ENCODE measurements at regions not wholly inside any gene's neighbourhood (a gene's known extent, or its start where the extent isn't known, plus 50 kb on each side); places are given as distances from the start of the nearest gene placed in this dataset.
A peak's percentile ranks its signal among the peaks of the same experiment; 100 is the strongest.

DNA sequence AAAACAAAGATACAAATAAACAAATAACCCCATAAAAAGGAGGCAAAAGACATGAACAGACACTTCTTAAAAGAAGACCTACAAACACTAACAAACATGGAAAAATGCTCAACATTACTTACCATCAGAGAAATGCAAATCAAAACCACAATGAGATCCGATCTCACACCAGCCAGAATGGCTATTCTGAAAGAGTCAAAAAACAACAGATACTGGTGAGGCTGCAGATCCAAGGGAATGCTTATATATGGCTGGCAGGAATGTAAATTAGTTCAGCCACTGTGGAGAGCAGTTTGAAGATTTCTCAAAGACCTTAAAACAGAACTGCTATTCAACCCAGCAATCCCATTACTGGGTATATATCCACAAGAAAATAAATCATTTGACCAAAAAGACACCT, 80.4 kb upstream of the NRP1 start:
- H3K27ac ChIP-seq = no peak overlapping the region
- H3K4me3 ChIP-seq = no peak overlapping the region
- intact Hi-C loops (cut with DNase I; ENCODE audit: low total_unique reads) = no loop called here
- H3K27me3 ChIP-seq = no peaks in the 10 kb centered on the region
- H3K36me3 ChIP-seq = no peaks in the 10 kb centered on the region
- DNase-seq = no peak
- no peaks in the 10 kb centered on the region for H3K9me3 ChIP-seq
- TF ChIP-seq, protein P1, sequence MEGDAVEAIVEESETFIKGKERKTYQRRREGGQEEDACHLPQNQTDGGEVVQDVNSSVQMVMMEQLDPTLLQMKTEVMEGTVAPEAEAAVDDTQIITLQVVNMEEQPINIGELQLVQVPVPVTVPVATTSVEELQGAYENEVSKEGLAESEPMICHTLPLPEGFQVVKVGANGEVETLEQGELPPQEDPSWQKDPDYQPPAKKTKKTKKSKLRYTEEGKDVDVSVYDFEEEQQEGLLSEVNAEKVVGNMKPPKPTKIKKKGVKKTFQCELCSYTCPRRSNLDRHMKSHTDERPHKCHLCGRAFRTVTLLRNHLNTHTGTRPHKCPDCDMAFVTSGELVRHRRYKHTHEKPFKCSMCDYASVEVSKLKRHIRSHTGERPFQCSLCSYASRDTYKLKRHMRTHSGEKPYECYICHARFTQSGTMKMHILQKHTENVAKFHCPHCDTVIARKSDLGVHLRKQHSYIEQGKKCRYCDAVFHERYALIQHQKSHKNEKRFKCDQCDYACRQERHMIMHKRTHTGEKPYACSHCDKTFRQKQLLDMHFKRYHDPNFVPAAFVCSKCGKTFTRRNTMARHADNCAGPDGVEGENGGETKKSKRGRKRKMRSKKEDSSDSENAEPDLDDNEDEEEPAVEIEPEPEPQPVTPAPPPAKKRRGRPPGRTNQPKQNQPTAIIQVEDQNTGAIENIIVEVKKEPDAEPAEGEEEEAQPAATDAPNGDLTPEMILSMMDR (IDR thresholded peaks at IDR 0.05) = no peak
- H3K4me1 ChIP-seq = peaks cover 0 to 22% (median 5%) of the 10 kb centered on the region in 4 donors

- TF ChIP-seq, protein P1 (IDR thresholded peaks at IDR 0.05) = no peak
- H3K36me3 ChIP-seq = no peaks in the 10 kb centered on the region
- intact Hi-C loops (cut with DNase I; ENCODE audit: low total_unique reads) = no loop called here
- H3K4me3 ChIP-seq = no peak overlapping the region
- H3K4me1 ChIP-seq = peaks cover 0 to 22% (median 5%) of the 10 kb centered on the region in 4 donors
- H3K27ac ChIP-seq = no peak overlapping the region
- DNase-seq = peak; percentile 69 to 70
- no peaks in the 10 kb centered on the region for H3K27me3 ChIP-seq
- no peaks in the 10 kb centered on the region for H3K9me3 ChIP-seq
These were observed 78.3 kb upstream of the NRP1 start for GRCh38 chr10:33412653-33413361.

DNA sequence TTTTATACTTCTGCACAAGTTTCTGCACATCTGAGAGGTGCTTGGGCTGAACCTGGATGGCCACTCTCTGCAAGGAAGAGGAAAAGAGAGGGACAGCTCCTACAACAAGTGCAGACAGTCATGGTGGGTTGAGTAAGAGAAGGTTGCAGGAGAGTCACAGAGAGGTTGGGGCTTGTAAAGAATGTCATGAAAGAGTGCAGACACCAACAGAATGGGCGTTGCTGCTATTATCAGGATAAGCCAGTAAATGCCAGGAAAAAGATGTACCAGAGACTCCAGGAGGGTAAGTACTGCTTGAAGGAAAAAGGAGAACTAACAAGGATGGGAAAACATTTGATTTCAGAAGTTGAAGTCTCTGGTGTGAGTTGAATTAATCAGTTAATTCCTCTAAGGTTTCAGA, 77.8 kb upstream of the NRP1 start:
- intact Hi-C loops (cut with DNase I; ENCODE audit: low total_unique reads) = no loop called here
- no peak overlapping the region for H3K27ac ChIP-seq
- TF ChIP-seq, protein P1 (IDR thresholded peaks at IDR 0.05) = no peak

DNA sequence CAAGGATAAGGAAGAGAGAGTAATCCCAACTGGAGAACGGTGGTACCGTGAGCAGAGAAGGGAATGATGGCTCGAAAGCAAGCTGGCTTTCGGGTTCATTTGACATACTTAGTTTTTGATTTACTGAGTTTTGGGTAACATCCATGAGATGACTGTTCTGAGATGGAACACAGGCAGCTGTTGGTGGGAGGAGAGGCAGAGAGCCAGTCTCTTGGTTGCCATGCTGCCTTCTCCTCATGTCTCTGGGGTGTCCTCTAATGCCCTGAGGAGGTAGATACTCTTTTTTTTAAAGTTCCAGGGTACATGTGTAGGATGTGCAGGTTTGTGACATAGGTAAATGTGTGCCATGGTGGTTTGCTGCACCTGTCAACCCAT, 76.4 kb upstream of the NRP1 start:
- Histone ChIP-seq H3K27ac (no peak overlapping the region), H3K4me3 (no peak overlapping the region), H3K27me3 (no peaks in the 10 kb centered on the region), H3K9me3 (no peaks in the 10 kb centered on the region), H3K4me1 (peaks cover 0 to 14% (median 5%) of the 10 kb centered on the region in 4 donors), H3K36me3 (no peaks in the 10 kb centered on the region)
- intact Hi-C loops (cut with DNase I; ENCODE audit: low total_unique reads) = no loop called here
- TF ChIP-seq, protein P1 (IDR thresholded peaks at IDR 0.05) = no peak
- DNase-seq = no peak

More for the DNA sequence above, 77.8 kb upstream of the NRP1 start:
- no peak for DNase-seq
- Histone ChIP-seq H3K9me3 (no peaks in the 10 kb centered on the region), H3K27me3 (no peaks in the 10 kb centered on the region), H3K4me1 (peaks cover 0 to 22% (median 5%) of the 10 kb centered on the region in 4 donors), H3K4me3 (no peak overlapping the region), H3K36me3 (no peaks in the 10 kb centered on the region)

DNA sequence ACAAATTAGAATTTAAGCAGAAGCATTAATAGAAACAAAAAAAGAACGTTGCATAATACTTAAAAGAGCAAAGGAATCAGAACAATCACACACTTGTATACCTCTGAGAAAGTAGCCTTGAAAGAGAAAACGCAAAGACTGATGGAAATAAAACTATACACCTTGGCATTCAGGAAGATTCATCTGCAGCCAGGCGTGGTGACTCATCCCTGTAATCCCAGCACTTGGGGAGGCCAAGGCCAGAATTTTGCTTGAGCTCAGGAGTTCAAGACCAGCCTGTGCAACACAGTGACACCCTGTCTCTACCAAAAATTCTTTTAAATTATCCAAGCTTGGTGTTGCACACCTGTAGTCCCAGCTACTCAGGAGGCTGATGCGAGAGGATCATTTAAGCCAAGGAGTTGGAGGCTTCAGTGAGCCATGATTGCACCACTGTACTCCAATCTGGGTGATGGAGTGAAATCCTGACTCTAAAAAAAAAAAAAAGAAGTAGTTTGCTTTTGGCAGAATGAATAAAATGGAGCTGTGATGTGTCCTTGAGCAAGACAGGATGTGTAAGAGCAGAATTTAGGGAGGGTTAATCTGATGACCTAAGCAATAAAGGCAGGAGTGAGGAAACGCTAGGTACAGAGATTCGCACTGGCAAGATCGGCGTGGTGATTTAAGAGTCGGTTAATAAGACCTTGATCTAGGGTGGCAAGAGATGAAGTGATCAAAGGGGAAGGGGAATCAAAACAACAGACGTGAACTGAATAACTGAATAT, 75.8 kb upstream of the NRP1 start:
- H3K27ac ChIP-seq = no peak overlapping the region
- no peaks in the 10 kb centered on the region for H3K9me3 ChIP-seq
- DNase-seq = no peak
- peaks cover 0 to 12% (median 5%) of the 10 kb centered on the region in 4 donors for H3K4me1 ChIP-seq
- intact Hi-C loops (cut with DNase I; ENCODE audit: low total_unique reads) = no loop called here
- no peak overlapping the region for H3K4me3 ChIP-seq
- no peaks in the 10 kb centered on the region for H3K27me3 ChIP-seq
- no peaks in the 10 kb centered on the region for H3K36me3 ChIP-seq
- TF ChIP-seq, protein P1 (IDR thresholded peaks at IDR 0.05) = no peak

Data from tibial artery (tissue), 4 donors.